ENCODE measurements at regions not wholly inside any gene's neighbourhood (a gene's known extent, or its start where the extent isn't known, plus 50 kb on each side); places are given as distances from the start of the nearest gene placed in this dataset.

- H3K4me1 ChIP-seq, result peaks cover 37 to 65% of the 10 kb centered on the region in 2 donors
- peak overlapping the region; percentile 92 to 95 for H3K27ac ChIP-seq
- DNase-seq (ENCODE audit: low spot score in 2 of 2), result no peak
- H3K4me3 ChIP-seq, result peak overlapping the region; percentile 50 to 72 (median 55)
- intact Hi-C loops (cut with DNase I; ENCODE audit: low total_unique reads), result no loop called here
- H3K9me3 ChIP-seq, result no peaks in the 10 kb centered on the region
- TF ChIP-seq POLR2AphosphoS5 (IDR thresholded peaks at IDR 0.05) (peak in 1 of 3 donors; percentile 11), POLR2A (IDR thresholded peaks at IDR 0.05) (no peak)
- no peaks in the 10 kb centered on the region for H3K36me3 ChIP-seq
- H3K27me3 ChIP-seq, result no peaks in the 10 kb centered on the region
These were observed 309.4 kb downstream of the SEC14L1 start for GRCh38 chr17:77449908-77450741.

- intact Hi-C loops (cut with DNase I; ENCODE audit: low total_unique reads), result no loop called here
- no peaks in the 10 kb centered on the region for H3K36me3 ChIP-seq
- peaks cover 40 to 63% of the 10 kb centered on the region in 2 donors for H3K4me1 ChIP-seq
- peak overlapping the region; percentile 50 to 72 (median 55) for H3K4me3 ChIP-seq
- H3K27me3 ChIP-seq, result no peaks in the 10 kb centered on the region
- no peaks in the 10 kb centered on the region for H3K9me3 ChIP-seq
- TF ChIP-seq POLR2AphosphoS5 (IDR thresholded peaks at IDR 0.05) (no peak), POLR2A (IDR thresholded peaks at IDR 0.05) (no peak), CTCF (IDR thresholded peaks at IDR 0.05) (no peak)
- H3K27ac ChIP-seq, result peak overlapping the region; percentile 92 to 95
- DNase-seq (ENCODE audit: low spot score in 2 of 2), result no peak
These were observed 310.0 kb downstream of the SEC14L1 start for GRCh38 chr17:77450742-77451244.

GRCh38 chr17:77451245-77451893, 310.6 kb downstream of the SEC14L1 start:
- peak; percentile 68 to 75 for DNase-seq (ENCODE audit: low spot score in 2 of 2)
- intact Hi-C loops (cut with DNase I; ENCODE audit: low total_unique reads), result no loop called here

GRCh38 chr17:77451894-77452852, 311.4 kb downstream of the SEC14L1 start:
- TF ChIP-seq POLR2AphosphoS5 (IDR thresholded peaks at IDR 0.05), result no peak
- no peak for TF ChIP-seq POLR2A (IDR thresholded peaks at IDR 0.05)
- no peak for TF ChIP-seq CTCF (IDR thresholded peaks at IDR 0.05)
- intact Hi-C loops (cut with DNase I; ENCODE audit: low total_unique reads), result no loop called here
- DNase-seq (ENCODE audit: low spot score in 2 of 2), result peak; percentile 76 to 77
- Histone ChIP-seq H3K36me3 (no peaks in the 10 kb centered on the region), H3K4me3 (peak overlapping the region; percentile 50 to 72 (median 55)), H3K27me3 (no peaks in the 10 kb centered on the region), H3K27ac (peak overlapping the region; percentile 92 to 95), H3K9me3 (no peaks in the 10 kb centered on the region), H3K4me1 (peaks cover 46 to 70% of the 10 kb centered on the region in 2 donors)

More at GRCh38 chr17:77451245-77451893, 310.6 kb downstream of the SEC14L1 start:
- peak overlapping the region; percentile 50 to 72 (median 55) for H3K4me3 ChIP-seq
- H3K36me3 ChIP-seq, result no peaks in the 10 kb centered on the region
- peaks cover 46 to 63% of the 10 kb centered on the region in 2 donors for H3K4me1 ChIP-seq
- H3K27me3 ChIP-seq, result no peaks in the 10 kb centered on the region
- peak overlapping the region; percentile 92 to 95 for H3K27ac ChIP-seq
- H3K9me3 ChIP-seq, result no peaks in the 10 kb centered on the region
- TF ChIP-seq CTCF (IDR thresholded peaks at IDR 0.05) (no peak), POLR2A (IDR thresholded peaks at IDR 0.05) (no peak), POLR2AphosphoS5 (IDR thresholded peaks at IDR 0.05) (peak in 1 of 3 donors; percentile 39)

Measured in breast epithelium (tissue), 4 donors.